ENCODE measurements at regions not wholly inside any gene's neighbourhood (a gene's known extent, or its start where the extent isn't known, plus 50 kb on each side); places are given as distances from the start of the nearest gene placed in this dataset.

DNA sequence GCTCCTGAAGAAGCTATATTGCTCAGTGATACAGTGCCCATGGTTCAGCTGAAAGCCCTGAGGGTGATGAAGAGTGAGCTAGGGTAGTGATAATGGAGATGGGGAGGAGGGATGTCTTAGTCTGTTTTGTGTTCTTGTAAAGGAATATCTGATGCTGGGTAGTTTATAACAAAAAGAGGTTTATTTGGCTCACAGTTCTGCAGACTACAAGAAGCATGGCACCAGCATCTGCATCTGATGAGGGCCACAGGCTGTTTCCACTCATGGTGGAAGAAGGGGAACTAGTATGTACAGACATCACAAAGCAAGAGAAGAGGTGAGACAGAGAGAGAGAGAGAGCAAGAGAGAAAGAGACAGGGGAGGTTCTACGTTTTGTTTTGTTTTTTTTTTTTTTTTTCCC, 417.3 kb upstream of the TRIB2 start:
- DNase-seq (ENCODE audit: low read depth in 3 of 3, low spot score in 2 of 3) = no peak

DNA sequence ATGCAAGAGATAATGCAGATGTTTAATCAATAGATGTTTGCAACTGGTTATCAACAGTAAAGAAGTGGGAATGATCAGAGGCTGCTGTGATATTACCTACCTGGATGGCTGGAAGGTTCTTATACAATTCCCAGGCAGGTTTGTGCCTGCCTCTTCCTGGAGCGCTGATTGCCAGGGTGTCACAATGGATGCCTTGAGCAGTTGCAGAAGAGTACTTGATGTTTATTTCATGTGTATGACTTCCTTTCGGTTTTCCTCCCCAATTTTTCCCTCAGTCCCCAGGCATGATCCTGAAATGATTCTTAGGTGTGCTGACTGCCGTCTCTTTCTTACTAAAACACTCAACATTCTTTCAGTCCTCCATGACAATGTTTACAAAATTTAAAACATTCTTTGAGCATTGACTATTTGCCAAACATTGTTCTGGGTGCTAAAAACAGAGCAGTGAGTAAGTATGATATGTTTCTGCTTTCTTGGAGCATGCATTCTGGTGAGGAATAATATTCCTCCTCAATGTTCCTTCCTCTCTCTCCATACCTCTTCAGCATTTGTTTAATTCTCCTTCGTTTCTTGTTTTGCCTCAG, 416.6 kb upstream of the TRIB2 start:
- DNase-seq (ENCODE audit: low read depth in 3 of 3, low spot score in 2 of 3) = no peak

DNA sequence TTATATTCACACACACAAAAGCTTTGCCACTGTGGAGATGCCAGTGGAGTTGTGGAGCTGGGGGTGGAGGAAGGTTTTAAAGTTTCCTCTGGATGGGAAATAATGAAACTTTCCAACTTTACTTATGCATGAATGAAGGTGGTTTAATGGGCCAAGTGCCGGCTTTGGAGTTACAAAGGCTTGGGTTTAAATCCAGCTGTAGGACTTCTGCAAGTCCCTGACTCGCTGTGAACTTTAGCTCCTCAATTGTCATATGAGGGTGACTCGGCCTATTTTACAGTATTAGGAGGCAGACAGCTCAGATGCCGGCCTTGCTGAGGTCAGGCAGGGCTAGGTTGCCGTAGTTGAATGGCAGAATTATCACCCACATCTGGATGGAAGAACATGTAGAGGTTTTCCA, 415.8 kb upstream of the TRIB2 start:
- no peak for DNase-seq (ENCODE audit: low read depth in 3 of 3, low spot score in 2 of 3)

DNA sequence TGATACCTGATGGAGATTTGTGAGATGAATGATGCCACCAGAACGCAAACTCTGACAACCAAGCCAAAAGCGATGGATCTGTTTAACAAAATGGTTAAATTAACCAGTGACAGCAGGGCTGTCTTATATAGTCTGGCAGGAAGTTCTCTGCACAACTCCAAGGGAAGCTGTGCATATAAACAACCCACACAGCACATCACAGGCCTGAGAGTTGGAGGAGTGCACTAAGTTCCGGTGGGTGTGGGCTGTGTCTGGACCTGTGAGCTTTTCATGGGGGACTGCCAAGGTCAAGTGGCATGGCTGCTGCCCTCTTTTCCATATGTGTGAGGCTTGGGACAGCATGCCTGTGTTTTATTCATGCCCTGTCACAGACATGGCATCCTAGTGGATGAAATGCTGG, 414.6 kb upstream of the TRIB2 start:
- no peak for DNase-seq (ENCODE audit: low read depth in 3 of 3, low spot score in 2 of 3)

DNA sequence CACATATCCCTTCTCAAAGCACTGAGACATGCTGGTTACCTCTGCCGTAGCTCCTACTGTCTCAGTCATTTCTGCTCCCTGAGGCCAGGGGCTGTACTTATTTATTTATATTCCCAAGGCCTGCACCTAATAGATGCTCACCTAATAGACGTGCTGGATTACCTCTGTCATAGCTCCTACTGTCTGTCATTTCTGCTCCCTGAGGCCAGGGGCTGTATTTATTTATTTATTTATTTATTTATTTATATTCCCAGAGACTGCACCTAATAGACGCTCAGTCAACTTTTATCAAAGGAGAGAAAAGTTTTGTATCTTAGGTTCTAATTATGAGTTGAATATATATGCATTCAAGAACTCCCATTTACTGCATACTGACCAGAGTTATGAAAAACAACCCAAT, 414.0 kb upstream of the TRIB2 start:
- DNase-seq (ENCODE audit: low read depth in 3 of 3, low spot score in 2 of 3) = no peak

DNA sequence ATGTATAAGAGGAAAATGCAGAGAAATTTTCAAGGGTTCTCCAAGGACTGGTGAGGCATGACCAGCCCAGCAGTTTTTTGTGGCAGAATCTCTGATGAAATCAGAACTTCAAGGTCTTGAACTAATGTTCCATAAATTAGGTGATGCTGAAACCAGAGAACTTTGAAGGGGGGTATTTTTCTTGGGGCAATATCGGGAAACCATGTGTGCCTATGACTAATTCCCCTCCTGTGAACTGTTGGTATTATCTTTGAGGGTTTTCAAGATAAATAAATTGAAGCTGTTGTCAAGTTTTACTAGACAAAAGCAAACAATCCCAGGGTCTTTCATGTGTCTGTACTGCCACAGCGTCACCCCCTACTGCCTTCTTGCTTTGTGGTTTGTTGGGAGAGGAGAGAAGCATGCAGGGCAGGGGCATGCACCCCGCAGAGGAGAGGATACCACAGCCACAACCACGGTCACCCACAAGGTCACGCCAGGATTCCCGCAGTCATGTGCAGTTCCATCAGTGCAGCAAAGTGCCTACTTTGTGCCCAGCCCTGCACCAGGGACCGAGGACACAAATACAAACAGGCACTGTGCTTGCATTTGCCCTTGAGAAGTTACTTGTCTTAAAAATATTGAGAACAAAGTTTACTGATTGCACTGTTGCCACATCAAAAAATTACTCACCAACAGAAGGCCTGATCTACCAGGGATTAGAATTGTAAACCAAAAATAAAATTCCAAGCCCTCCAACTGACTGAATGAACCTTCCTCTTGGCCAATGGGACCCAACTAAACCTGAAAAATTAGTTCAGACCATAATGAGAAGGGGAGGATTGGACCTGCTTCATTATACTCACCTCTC, 413.3 kb upstream of the TRIB2 start:
- no peak for DNase-seq (ENCODE audit: low read depth in 3 of 3, low spot score in 2 of 3)

DNA sequence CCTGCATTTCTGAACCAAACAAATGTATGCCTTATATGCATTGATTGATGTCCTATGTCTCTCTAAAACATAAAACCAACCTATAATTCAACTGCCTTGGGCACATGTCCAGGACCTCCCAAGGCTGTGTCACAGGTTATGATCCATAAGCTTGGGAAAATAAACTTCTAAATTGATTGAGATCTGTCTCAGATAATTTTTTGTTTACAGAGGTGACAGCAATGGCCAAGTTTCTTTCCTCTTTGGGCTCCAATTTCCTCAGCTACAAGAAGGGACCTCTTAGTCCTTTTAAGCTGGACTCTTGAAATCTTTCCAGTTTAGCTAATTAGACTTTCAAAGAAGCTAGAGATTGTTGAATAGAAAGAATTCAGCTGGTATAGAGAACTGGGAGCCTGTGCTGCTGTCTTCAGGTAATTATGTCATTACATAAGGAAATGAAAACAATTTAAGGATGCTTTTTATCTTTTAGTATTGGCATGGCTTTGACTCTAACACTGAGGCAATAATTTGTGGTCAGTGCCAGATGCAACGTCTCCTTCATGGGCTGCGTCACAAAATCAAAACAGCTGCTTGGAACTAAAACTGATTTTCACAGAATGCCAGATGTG, 412.1 kb upstream of the TRIB2 start:
- DNase-seq (ENCODE audit: low read depth in 3 of 3, low spot score in 2 of 3) = no peak

DNA sequence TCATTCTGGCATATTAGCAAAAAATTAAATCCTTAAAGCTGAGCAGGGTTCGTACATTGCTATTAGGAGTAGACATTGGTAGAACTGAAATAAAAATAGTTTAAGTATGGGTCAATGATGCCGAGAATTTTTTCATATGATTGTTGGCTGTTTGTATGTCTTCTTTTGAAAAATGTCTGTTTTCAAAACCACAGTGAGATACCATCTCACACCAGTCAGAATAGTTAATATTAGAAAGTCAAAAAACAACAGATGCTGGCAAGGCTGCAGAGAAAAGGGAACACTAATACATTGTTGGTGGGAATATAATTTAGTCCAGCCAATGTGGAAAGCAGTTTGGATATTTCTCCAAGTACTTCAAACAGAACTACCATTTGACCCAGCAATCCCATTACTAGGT, 410.8 kb upstream of the TRIB2 start:
- DNase-seq (ENCODE audit: low read depth in 3 of 3, low spot score in 2 of 3) = no peak

DNA sequence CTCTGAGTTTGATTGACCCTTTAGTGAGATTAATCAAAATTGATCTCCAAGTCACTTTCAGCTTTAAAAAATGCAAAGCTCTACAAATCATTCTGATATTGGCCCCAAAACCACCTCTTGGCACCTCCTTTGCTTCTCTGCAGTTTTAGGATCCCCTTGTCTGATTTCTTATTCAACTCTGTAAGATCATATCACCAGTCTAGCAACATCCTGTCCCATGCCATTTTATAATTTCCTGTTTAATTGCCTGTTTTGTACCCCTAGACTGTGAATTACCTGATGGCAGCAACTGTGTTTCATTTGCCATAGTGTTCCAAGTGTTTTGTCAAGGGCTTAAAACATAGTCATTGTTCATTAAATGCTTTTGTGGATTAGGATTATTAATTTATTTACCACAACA, 406.3 kb upstream of the TRIB2 start:
- DNase-seq (ENCODE audit: low read depth in 3 of 3, low spot score in 2 of 3) = no peak

DNA sequence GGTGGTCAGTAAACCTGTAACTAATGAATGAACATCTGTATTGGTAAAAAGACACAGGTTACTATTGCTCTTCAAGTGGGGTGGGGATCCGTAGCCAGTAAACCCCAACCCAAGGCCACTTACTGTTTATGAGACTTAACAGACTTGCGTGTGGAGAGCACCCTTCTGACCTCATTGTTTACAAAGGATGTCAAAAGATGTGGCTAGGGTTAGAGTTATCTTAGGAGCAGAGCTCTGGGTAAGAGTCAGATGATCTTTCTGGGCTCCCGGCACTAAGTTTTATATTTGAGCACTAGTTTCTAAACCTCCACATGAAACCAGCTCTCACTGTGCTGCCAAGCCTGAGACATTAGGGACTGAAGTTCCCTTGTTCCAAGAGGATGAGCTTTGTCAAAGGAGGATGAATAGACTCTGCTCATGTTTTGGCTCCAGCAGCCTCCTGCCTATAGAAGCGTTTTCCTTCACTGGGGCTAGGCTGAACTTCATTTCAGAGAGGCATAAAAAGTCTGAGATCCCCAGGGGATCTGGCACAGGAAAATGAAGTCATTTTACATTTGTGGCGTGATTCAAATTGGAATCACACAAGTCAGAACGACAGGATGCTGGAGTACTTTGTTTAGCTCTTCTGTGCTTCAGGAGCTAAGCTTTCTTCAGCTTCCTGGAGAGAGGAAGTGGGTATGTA, 403.1 kb upstream of the TRIB2 start:
- DNase-seq (ENCODE audit: low read depth in 3 of 3, low spot score in 2 of 3) = no peak

DNA sequence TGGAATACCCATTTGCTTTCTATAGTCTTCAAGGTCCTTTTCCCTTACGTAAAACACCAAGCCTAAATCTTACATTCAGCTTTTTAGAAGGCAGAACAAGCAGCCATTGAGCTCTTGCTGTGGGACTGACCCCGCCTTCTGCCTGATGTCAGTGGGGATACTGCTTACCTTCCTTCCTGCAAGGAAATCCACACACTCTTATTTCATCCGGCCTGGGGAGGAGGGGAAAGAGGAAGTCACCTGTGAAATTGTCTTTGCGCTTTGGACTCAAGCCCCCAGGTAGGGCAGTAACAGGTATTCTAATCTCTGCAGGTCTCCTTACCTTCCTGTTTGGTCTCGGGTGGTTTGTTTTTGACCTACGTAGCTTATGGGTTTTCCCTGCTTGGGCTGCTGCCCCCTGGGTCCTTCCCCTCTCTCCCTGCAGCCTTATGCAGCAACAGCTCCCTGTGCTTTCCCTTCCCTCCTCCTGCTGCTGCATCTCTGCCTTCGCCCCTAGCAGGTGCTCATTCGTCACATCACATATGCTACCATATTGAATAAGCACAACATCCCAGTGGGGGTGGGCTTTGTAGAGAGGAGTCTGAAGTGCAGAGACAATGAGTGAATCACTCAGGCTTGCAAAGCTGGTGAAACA, 402.5 kb upstream of the TRIB2 start:
- DNase-seq (ENCODE audit: low read depth in 3 of 3, low spot score in 2 of 3) = no peak

DNA sequence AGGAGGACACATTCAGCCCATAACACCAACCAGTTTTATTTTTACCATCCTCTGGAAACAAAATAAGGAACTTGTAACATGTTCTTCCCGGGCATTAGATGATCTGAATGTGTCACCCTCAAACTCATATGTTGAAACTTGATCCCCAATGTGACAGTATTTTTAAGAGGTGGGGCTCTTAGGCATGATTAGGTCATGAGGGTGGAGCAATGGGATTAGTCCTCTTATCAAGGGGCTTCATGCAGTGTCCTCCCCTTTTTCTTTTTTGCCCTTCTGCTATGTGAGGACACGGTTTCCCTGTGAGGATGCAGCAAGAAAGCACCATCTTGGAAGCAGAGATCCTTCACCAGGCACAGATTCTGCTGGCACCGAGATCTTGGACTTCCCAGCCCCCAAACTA, 401.5 kb upstream of the TRIB2 start:
- no peak for DNase-seq (ENCODE audit: low read depth in 3 of 3, low spot score in 2 of 3)

DNA sequence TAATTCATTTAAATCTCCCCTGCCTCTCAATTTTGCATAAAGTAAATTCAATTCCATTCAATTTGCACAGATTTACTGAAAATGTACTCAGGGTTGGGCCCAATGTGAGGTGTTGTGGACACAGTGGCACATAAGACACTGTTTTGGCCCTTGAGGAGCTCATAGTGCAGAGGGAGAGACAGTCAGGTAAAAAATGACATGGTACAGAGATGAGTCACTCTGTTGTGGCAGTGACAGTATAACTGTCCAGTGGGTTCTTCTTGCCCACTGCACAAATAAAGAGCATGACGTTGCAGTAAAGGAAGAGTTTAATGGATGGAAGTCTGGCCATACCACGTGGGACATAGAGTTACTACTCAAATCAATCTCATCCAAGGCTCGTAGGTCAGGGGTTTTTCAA, 400.3 kb upstream of the TRIB2 start:
- no peak for DNase-seq (ENCODE audit: low read depth in 3 of 3, low spot score in 2 of 3)

DNA sequence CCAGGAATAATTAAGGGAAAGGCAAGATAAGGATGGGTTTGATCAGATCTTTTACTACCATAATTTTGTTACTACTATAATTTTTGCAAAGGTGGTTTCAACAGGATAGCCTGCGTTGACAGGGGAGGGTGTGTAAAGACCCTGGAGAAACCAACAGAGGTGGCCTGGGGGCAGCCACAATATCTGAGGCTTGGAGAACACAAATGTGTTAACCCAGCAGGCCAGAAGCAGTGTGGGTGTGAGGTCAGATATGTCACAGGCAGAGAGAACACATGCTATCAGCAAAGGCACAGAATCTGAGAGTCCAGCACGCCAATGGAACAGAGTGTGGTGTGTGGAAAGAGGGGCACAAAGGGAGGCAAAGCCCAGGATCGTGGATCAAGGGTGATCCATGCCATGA, 399.4 kb upstream of the TRIB2 start:
- DNase-seq (ENCODE audit: low read depth in 3 of 3, low spot score in 2 of 3) = no peak

DNA sequence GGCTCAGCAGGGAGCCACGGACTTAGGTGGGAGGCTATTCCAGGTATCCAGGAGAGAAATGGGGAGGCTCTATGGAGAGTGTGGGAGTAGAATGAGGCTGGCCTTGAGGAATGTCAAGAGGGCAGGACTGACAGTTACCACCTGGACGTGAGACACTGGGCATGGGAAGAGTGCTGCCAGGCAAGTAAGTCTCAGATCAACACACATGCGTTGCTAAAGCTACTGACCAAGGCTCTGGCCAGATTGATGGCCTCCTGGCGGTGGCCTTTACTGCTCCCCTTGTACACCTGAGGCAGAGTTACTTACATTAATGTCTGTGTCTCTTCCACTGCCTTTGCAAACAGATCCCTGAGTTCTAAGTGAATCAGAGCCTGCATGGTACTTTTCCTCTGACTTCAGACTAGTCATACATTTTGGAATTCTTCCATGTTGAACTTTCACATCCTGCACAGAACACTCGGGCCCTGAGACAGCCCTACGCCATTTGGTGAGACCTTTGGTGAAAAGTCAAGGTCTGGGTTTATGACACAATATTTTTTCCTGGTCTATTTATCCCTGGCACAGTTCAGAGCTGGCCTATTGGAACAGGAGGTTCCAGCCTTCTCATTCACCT, 398.8 kb upstream of the TRIB2 start:
- no peak for DNase-seq (ENCODE audit: low read depth in 3 of 3, low spot score in 2 of 3)

DNA sequence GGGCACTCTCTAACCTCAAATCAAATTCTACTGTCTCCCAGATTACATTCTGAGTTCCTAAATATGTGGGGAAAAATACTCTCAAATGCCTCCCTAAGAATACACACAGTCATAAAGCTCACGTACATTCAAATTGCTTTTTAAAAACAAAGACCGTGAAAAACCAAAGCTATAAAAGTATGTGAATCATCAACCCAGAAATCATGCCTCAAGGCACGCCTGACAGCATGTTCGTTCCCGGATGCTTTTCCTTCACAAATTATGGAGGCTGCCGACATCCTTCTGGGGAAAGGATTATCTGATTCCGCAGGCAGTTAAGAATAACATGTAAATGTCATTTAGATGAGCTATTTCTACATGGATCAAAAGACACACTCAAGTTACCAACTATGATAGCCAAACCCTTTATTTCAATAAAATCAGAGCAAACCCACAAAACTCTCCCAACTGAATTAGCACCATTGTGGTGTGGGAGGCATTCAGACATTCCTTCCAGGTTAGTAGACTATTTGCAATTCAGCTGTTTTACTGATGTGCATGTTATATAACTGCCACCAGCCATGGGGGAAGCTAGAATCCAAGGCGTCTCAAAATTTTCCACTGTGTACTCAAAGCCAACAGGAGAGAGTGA, 398.2 kb upstream of the TRIB2 start:
- no peak for DNase-seq (ENCODE audit: low read depth in 3 of 3, low spot score in 2 of 3)

DNA sequence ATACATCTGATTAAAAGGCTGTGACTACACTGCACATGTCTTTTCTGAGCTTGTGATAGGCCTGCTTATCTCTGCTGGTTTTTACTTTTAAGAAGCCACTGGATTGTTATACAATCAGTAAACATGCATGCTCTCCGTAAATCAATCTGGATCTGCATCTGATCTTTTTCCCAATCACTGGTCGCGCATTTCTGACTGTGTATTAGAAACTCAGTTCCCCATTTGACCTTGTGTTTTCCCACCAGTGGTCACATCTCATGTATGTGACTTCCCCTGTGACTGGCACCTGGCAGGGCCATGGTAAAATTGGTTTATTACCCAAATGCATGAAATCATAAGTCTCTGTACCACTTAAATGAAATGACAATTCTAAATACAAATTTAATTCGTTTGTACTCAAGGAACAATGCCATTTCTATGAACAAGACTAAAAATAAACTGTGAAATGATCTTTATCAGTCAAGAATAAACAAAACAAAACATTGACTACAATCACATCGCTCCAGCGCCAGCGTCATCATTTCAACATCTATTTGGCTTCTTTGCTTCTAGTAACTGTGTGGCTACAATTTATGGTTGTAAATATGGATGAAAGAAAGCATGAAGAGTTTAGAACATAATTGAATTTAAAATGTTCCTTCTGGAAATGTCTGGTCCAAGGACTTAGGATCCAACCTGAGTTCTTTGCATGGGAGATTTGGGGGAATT, 396.6 kb upstream of the TRIB2 start:
- DNase-seq (ENCODE audit: low read depth in 3 of 3, low spot score in 2 of 3) = no peak

DNA sequence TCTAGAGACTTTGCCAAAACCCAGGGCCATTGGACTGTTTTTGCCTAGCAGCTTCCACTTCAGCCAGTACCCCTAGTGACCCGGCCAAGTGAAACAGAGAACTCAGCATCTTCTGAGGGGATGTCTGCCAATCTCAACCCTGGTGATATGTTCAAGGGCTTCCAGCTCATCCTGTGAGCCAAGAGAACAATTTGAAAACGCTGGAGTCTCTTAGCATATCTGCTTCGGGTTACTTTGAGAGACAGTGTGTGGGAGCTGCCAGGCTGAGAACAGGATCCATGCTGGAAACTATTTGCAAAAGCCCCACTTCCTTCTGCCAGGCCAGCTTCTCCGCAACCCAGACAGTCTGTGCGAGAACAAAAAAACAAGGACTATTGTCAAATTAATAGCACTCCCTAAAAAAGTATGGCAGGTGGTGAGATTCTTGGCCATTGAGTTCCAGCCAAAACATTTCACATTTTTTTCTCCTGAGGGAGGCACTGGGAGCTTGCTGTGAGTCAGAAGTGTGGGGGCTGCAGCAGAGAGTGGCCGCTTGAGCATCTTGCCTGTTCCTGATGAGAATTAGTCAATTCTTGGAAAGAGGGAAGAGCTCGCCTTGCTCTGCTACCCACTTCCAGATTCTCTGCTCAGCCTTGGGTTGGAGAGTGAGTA, 395.6 kb upstream of the TRIB2 start:
- no peak for DNase-seq (ENCODE audit: low read depth in 3 of 3, low spot score in 2 of 3)

DNA sequence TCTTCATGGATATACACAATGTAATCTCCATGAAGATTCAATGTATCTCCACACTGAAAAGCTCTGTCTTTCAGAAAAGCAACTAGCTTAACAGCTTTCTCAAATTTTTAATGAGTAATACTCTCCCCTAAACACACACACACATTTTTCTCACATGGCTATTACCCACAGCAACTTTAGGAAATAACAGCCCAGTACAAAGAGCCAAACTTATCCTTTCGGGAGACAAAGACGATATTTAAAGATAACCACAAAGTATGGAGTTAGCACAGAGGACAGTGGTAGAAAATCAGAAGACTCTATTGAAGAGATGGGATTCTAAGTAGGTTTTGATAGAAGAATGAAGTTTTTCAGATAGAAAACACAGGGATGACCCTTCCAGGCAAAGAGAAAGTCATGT, 394.9 kb upstream of the TRIB2 start:
- no peak for DNase-seq (ENCODE audit: low read depth in 3 of 3, low spot score in 2 of 3)

Data from right renal cortex interstitium (tissue), 3 donors.